PC-3 (cell line): ENCODE measurements at regions not wholly inside any gene's neighbourhood (a gene's known extent, or its start where the extent isn't known, plus 50 kb on each side); places are given as distances from the start of the nearest gene placed in this dataset.

Experiments used
- ATAC-seq: fragments of 200-7000 bp; cut with Tn5 transposase; 2 replicates; pipeline ENCODE4 v1.9.1; 2020; ENCODE audit warnings: mild to moderate bottlenecking, moderate library complexity
- BruUV-seq: library from RNA; stranded (reverse); fragments of 400-500 nt; replicated peaks from 2 replicates; lab custom pipeline; 2021; lab: Mats Ljungman, UMichigan
- CTCF ChIA-PET: fragments of 300-600 bp; sonication (Branson Sonifier 250); formaldehyde crosslinking; loops from one replicate; lab custom pipeline; 2022; ENCODE audit warnings: antibody characterized with exemption; lab: Charles Lee
- POLR2A ChIA-PET: fragments of 300-600 bp; sonication (Branson Sonifier 250); formaldehyde crosslinking; loops from one replicate; lab custom pipeline; 2022; ENCODE audit warnings: antibody characterized with exemption; ENCODE audit not compliant: unreplicated experiment; lab: Charles Lee
- DNase-seq: peaks from one replicate; pipeline ENCODE4 v3.0.0-alpha.2; 2015
- H2AFZ ChIP-seq: fragments of 300-600 bp; sonication (generic); 2 replicates; pipeline ENCODE4 v1.6.0; 2016; ENCODE audit warnings: antibody characterized with exemption, low read length
- H3F3A ChIP-seq: fragments of 300-600 bp; sonication (generic); one replicate; pipeline ENCODE4 v1.6.0; 2017; ENCODE audit warnings: antibody characterized with exemption, low read length, control low read depth, mild to moderate bottlenecking; ENCODE audit not compliant: unreplicated experiment
- H3K27ac ChIP-seq: fragments of 300-600 bp; sonication (generic); 2 replicates; pipeline ENCODE4 v1.5.1; 2016; ENCODE audit warnings: mild to moderate bottlenecking, low read length
- H3K27me3 ChIP-seq: fragments of 300-600 bp; sonication (generic); 2 replicates; pipeline ENCODE4 v1.6.1; 2016; ENCODE audit warnings: low read length, mixed read lengths
- H3K36me3 ChIP-seq: fragments of 300-600 bp; sonication (generic); 2 replicates; pipeline ENCODE4 v1.6.1; 2016; ENCODE audit warnings: low read depth, mixed run types, low read length, mixed read lengths
- H3K4me1 ChIP-seq: fragments of 300-600 bp; sonication (generic); 2 replicates; pipeline ENCODE4 v1.5.1; 2016; ENCODE audit warnings: low read length; ENCODE audit not compliant: insufficient read depth
- H3K4me2 ChIP-seq: fragments of 300-600 bp; sonication (generic); 2 replicates; pipeline ENCODE4 v1.6.0; 2016; ENCODE audit warnings: low read length
- H3K4me3 ChIP-seq: fragments of 300-600 bp; sonication (generic); 2 replicates; pipeline ENCODE4 v1.5.1; 2016; ENCODE audit warnings: mild to moderate bottlenecking, low read length, mixed read lengths
- H3K79me2 ChIP-seq: fragments of 300-600 bp; sonication (generic); 2 replicates; pipeline ENCODE4 v1.6.1; 2017; ENCODE audit warnings: low read length, mixed read lengths
- H3K9ac ChIP-seq: fragments of 300-600 bp; sonication (generic); 2 replicates; pipeline ENCODE4 v1.6.0; 2016; ENCODE audit warnings: mild to moderate bottlenecking, low read length
- H3K9me2 ChIP-seq: fragments of 300-600 bp; sonication (generic); replicated peaks from 2 replicates; pipeline ENCODE4 v1.6.1; 2016; ENCODE audit warnings: mixed run types, low read length, mixed read lengths
- H3K9me3 ChIP-seq: fragments of 300-600 bp; sonication (generic); 2 replicates; pipeline ENCODE4 v1.6.1; 2016; ENCODE audit warnings: low read length, mixed read lengths
- H4K20me1 ChIP-seq: fragments of 300-600 bp; sonication (generic); 2 replicates; pipeline ENCODE4 v1.6.1; 2016; ENCODE audit warnings: low read length, mixed read lengths
- CTCF ChIP-seq: fragments of 300-600 bp; sonication (generic); conservative IDR thresholded peaks from 2 replicates; pipeline ENCODE4 v1.5.1; 2017; ENCODE audit warnings: antibody characterized with exemption, low read depth, mild to moderate bottlenecking, low read length
- EZH2 ChIP-seq: fragments of 300-600 bp; sonication (generic); IDR thresholded peaks from one replicate; pipeline ENCODE4 v1.6.1; 2017; ENCODE audit warnings: antibody characterized with exemption, mild to moderate bottlenecking, low read length; ENCODE audit not compliant: unreplicated experiment
- EZH2phosphoT487 ChIP-seq: fragments of 300-600 bp; sonication (generic); IDR thresholded peaks from 2 replicates; pipeline ENCODE4 v1.6.1; 2018; ENCODE audit warnings: mild to moderate bottlenecking, antibody characterized with exemption, low read length, borderline replicate concordance
- intact Hi-C: fragments of 100-400 bp; cut with micrococcal nuclease; formaldehyde crosslinking; loops from 2 replicates; pipeline ENCODE4 v1.9.0; 2023

- no peaks in the 10 kb centered on the region for H3K9me2 ChIP-seq
- DNase-seq (no peak), ATAC-seq (no peak)
- H3K36me3 ChIP-seq: no peaks in the 10 kb centered on the region
- H3K4me2 ChIP-seq: no peak overlapping the region
- H3K4me1 ChIP-seq: no peaks in the 10 kb centered on the region
- H3F3A ChIP-seq: no peaks in the 10 kb centered on the region
- no peak overlapping the region for H2AFZ ChIP-seq
- TF ChIP-seq EZH2 (no peak), CTCF (no peak), EZH2phosphoT487 (no peak)
- intact Hi-C loops: no loop called here
- 0 out of 2 replicates have a peak, but pooled peaks cover 7% of the 10 kb centered on the region for H3K9me3 ChIP-seq
- no TSS peak for BruUV-seq
- H3K9ac ChIP-seq: no peak overlapping the region
- CTCF ChIA-PET: no interaction called here
- no peaks in the 10 kb centered on the region for H3K27me3 ChIP-seq
- no peaks in the 10 kb centered on the region for H4K20me1 ChIP-seq
- no peak overlapping the region for H3K4me3 ChIP-seq
- no peak overlapping the region for H3K27ac ChIP-seq
- H3K79me2 ChIP-seq: no peaks in the 10 kb centered on the region
- POLR2A ChIA-PET: no interaction called here
Measured at GRCh38 chr7:153838591-153838990, 213.6 kb upstream of the DPP6 start.

GRCh38 chr7:153840861-153841260 lies 211.3 kb upstream of the DPP6 start:
- Histone ChIP-seq H3K9me2 (no peaks in the 10 kb centered on the region), H3K4me1 (no peaks in the 10 kb centered on the region), H3K27me3 (no peaks in the 10 kb centered on the region), H3K9me3 (0 out of 2 replicates have a peak, but pooled peaks cover 7% of the 10 kb centered on the region), H4K20me1 (no peaks in the 10 kb centered on the region), H3K79me2 (no peaks in the 10 kb centered on the region), H3K9ac (no peak overlapping the region), H3K4me2 (no peak overlapping the region), H3F3A (no peaks in the 10 kb centered on the region), H2AFZ (no peak overlapping the region), H3K36me3 (no peaks in the 10 kb centered on the region), H3K4me3 (no peak overlapping the region), H3K27ac (no peak overlapping the region)
- DNase-seq: no peak
- intact Hi-C loops: no loop called here
- CTCF ChIA-PET: no interaction called here
- no TSS peak for BruUV-seq
- POLR2A ChIA-PET: no interaction called here
- no peak for ATAC-seq
- no peak for TF ChIP-seq EZH2phosphoT487
- TF ChIP-seq EZH2: no peak
- no peak for TF ChIP-seq CTCF

- BruUV-seq: no TSS peak
- Histone ChIP-seq H4K20me1 (no peaks in the 10 kb centered on the region), H3K36me3 (no peaks in the 10 kb centered on the region), H3K79me2 (no peaks in the 10 kb centered on the region), H3K27ac (no peak overlapping the region), H3F3A (no peaks in the 10 kb centered on the region), H3K4me2 (no peak overlapping the region), H3K4me3 (no peak overlapping the region), H3K4me1 (no peaks in the 10 kb centered on the region), H3K9me3 (peaks cover 5% of the 10 kb centered on the region; the same call in 1 of the 2 replicates), H2AFZ (no peak overlapping the region), H3K9ac (no peak overlapping the region), H3K9me2 (no peaks in the 10 kb centered on the region), H3K27me3 (no peaks in the 10 kb centered on the region)
- ATAC-seq (no peak), DNase-seq (no peak)
- CTCF ChIA-PET: no interaction called here
- TF ChIP-seq EZH2phosphoT487 (no peak), EZH2 (no peak), CTCF (no peak)
- intact Hi-C loops: no loop called here
- POLR2A ChIA-PET: no interaction called here
Measured at GRCh38 chr7:153847828-153848227, 204.4 kb upstream of the DPP6 start.
